Endothelial cell of umbilical vein (primary cell): ENCODE measurements at regions not wholly inside any gene's neighbourhood (a gene's known extent, or its start where the extent isn't known, plus 50 kb on each side); places are given as distances from the start of the nearest gene placed in this dataset.

Experiments used
- BruUV-seq: library from RNA; stranded (reverse); fragments of 400-500 nt; replicated peaks from 2 replicates; lab custom pipeline; 2021; lab: Mats Ljungman, UMichigan
- CTCF ChIA-PET: fragments of 300-600, 350-600 bp; sonication (Branson Sonifier 250); formaldehyde crosslinking; loops from one replicate; lab custom pipeline; 2021; ENCODE audit warnings: antibody characterized with exemption, inconsistent platforms; lab: Charles Lee
- POLR2A ChIA-PET: fragments of 300-600, 350-600 bp; sonication (Branson Sonifier 250); formaldehyde crosslinking; loops from one replicate; lab custom pipeline; 2021; ENCODE audit warnings: antibody characterized with exemption, inconsistent platforms; lab: Charles Lee
- DNase-seq: peaks from one replicate; pipeline ENCODE4 v3.0.0-alpha.2; 2011; ENCODE audit warnings: low read depth, low spot score
- FAIRE-seq: peaks from 2 replicates; lab custom pipeline; 2011; peaks lifted over from hg19 to GRCh38; lab: Jason Lieb, UNC
- H2AFZ ChIP-seq: 2 replicates; pipeline ENCODE4 v1.6.0; 2012; ENCODE audit warnings: low read depth, low read length, control low read depth, inconsistent platforms
- H3K27ac ChIP-seq: 2 replicates; pipeline ENCODE4 v1.5.1; 2011; ENCODE audit warnings: low read depth, mild to moderate bottlenecking, control low read depth, low read length, moderate library complexity; ENCODE audit not compliant: insufficient read depth
- H3K27me3 ChIP-seq, 2 experiments: 2 replicates each; pipeline versions ENCODE4 v1.6.0 to v1.6.1; 2011; ENCODE audit warnings: low read length in 2 of 2, mixed read lengths in 1 of 2; ENCODE audit not compliant: control insufficient read depth in 2 of 2, insufficient read depth in 2 of 2
- H3K36me3 ChIP-seq, 2 experiments: 2 replicates in 1 of 2; 3 replicates in 1 of 2; pipeline ENCODE4 v1.5.1; 2011; ENCODE audit warnings: low read length in 2 of 2, mild to moderate bottlenecking in 1 of 2, moderate library complexity in 1 of 2; ENCODE audit not compliant: control insufficient read depth in 2 of 2, insufficient read depth in 2 of 2; ENCODE audit errors: extremely low read depth in 1 of 2
- H3K4me1 ChIP-seq: 3 replicates; pipeline ENCODE4 v1.5.1; 2011; ENCODE audit warnings: mild to moderate bottlenecking, low read length; ENCODE audit not compliant: control insufficient read depth, insufficient read depth; ENCODE audit errors: extremely low read depth
- H3K4me2 ChIP-seq: 2 replicates; pipeline ENCODE4 v1.6.1; 2011; ENCODE audit warnings: low read length, control low read depth, mixed read lengths; ENCODE audit not compliant: insufficient read depth
- H3K4me3 ChIP-seq, 3 experiments: fragments of 200-600 bp in 1 of 3; sonication (generic), shearing (Covaris generic) in 1 of 3; replicated peaks in 1 of 3; 2 replicates each; pipeline ENCODE4 v1.5.1; 2011 to 2016; ENCODE audit warnings: control low read depth in 3 of 3, low read length in 3 of 3, mild to moderate bottlenecking in 2 of 3, inconsistent platforms in 1 of 3, low read depth in 1 of 3, moderate library complexity in 1 of 3; ENCODE audit not compliant: insufficient read depth in 1 of 3
- H3K79me2 ChIP-seq: 2 replicates; pipeline ENCODE4 v1.6.0; 2012; ENCODE audit warnings: low read length, inconsistent platforms; ENCODE audit not compliant: control insufficient read depth, insufficient read depth
- H3K9ac ChIP-seq: replicated peaks from 2 replicates; pipeline ENCODE3; 2011; ENCODE audit warnings: low read length, control low read depth; ENCODE audit not compliant: insufficient read depth; ENCODE audit errors: extremely low read depth
- H3K9me1 ChIP-seq: replicated peaks from 3 replicates; pipeline ENCODE4 v1.6.0; 2011; ENCODE audit warnings: mild to moderate bottlenecking, low read length; ENCODE audit not compliant: control insufficient read depth, insufficient read depth; ENCODE audit errors: extremely low read depth
- H3K9me3 ChIP-seq: replicated peaks from 2 replicates; pipeline ENCODE4 v1.5.1; 2012; ENCODE audit warnings: low read length, inconsistent platforms; ENCODE audit not compliant: control insufficient read depth, insufficient read depth
- H4K20me1 ChIP-seq: replicated peaks from 2 replicates; pipeline ENCODE3; 2011; ENCODE audit warnings: mild to moderate bottlenecking, low read length; ENCODE audit not compliant: control insufficient read depth, insufficient read depth; ENCODE audit errors: extremely low read depth
- CTCF ChIP-seq, 2 donors: IDR thresholded peaks; 1 replicate in 1 of 2; 2 replicates in 1 of 2; pipeline ENCODE4 v1.5.1; 2011; ENCODE audit warnings: low read length in 2 of 2, mild to moderate bottlenecking in 2 of 2, moderate library complexity in 2 of 2, control low read depth in 1 of 2, inconsistent platforms in 1 of 2, low read depth in 1 of 2; ENCODE audit not compliant: insufficient read depth in 1 of 2; ENCODE audit errors: extremely low read depth in 1 of 2
- EZH2 ChIP-seq: IDR thresholded peaks from 2 replicates; pipeline ENCODE4 v1.6.1; 2012; ENCODE audit warnings: borderline replicate concordance, low read depth, mild to moderate bottlenecking, moderate library complexity, low read length, inconsistent platforms; ENCODE audit not compliant: severe bottlenecking
- FOS ChIP-seq: IDR thresholded peaks from 2 replicates; pipeline ENCODE4 v1.6.1; 2011; ENCODE audit warnings: mild to moderate bottlenecking, low read length, moderate library complexity, borderline replicate concordance; ENCODE audit not compliant: insufficient read depth
- GATA2 ChIP-seq: IDR thresholded peaks from 2 replicates; pipeline ENCODE4 v1.7.0; 2011; ENCODE audit warnings: low read depth, mild to moderate bottlenecking, moderate library complexity, mixed read lengths, low read length; ENCODE audit not compliant: insufficient read length, insufficient read depth
- JUN ChIP-seq: IDR thresholded peaks from 2 replicates; pipeline ENCODE4 v1.6.1; 2011; ENCODE audit warnings: borderline replicate concordance, low read depth; ENCODE audit not compliant: insufficient read length, insufficient read depth
- MYC ChIP-seq: IDR thresholded peaks from one replicate; pipeline ENCODE4 v1.6.1; 2011; ENCODE audit warnings: mild to moderate bottlenecking, low read depth, low read length
- POLR2A ChIP-seq: IDR thresholded peaks from 2 replicates; pipeline ENCODE4 v1.6.1; 2012; ENCODE audit warnings: low read depth, mild to moderate bottlenecking, control low read depth, low read length
- POLR2AphosphoS5 ChIP-seq: IDR thresholded peaks from 2 replicates; pipeline ENCODE4 v1.6.1; 2012; ENCODE audit warnings: low read depth, mild to moderate bottlenecking, control low read depth, low read length, moderate library complexity; ENCODE audit not compliant: insufficient read depth
- dilution Hi-C: fragments of 300-500 bp; cut with MboI; formaldehyde crosslinking; loops from one replicate; pipeline ENCODE4 v1.15.0; 2019; ENCODE audit warnings: low sequenced_read_pairs; ENCODE audit not compliant: extremely low pct_ligation_motif_present
- intact Hi-C: fragments of 100-400 bp; cut with micrococcal nuclease; formaldehyde crosslinking; loops from one replicate; pipeline ENCODE4 v1.10.0; 2022
- TF ChIP-seq, protein P1 (sequence below): IDR thresholded peaks from 2 replicates; pipeline ENCODE4 v1.6.1; 2011; ENCODE audit not compliant: insufficient read depth, insufficient read length

DNA sequence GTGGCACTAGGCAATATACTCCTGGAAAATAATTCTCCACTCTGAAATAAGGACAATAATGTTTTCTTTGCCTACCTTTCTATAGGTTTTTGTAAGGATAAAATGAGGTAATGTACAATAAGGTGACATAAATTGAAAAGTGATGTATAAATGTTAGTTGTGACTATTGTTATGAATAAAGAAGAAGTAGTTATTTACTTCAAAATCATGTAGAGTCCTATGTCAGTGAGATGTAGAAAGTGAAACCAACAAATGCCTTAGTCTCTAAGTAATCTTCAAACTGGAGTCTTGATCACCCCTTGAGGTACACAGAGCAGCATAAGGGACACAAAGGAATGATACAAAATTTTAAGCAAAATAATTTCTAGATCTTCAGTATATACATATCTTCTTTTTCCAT is 60.3 kb upstream of the TP63 start:
- Histone ChIP-seq H3K9ac (no peak overlapping the region), H3K27ac (no peak overlapping the region), H3K36me3 (no peaks in the 10 kb centered on the region), H3K9me1 (no peaks in the 10 kb centered on the region), H3K4me3 (no peak overlapping the region), H3K4me2 (no peak overlapping the region), H4K20me1 (no peaks in the 10 kb centered on the region), H3K9me3 (no peaks in the 10 kb centered on the region), H2AFZ (no peak overlapping the region), H3K4me1 (no peaks in the 10 kb centered on the region), H3K79me2 (no peaks in the 10 kb centered on the region), H3K27me3 (no peaks in the 10 kb centered on the region)
- TF ChIP-seq POLR2A = no peak
- TF ChIP-seq CTCF (IDR thresholded peaks at IDR 0.05; ENCODE audit: extremely low read depth in 1 of 2, insufficient read depth in 1 of 2, low read depth in 1 of 2, low read length in 2 of 2) = no peak
- no peak for TF ChIP-seq JUN
- TF ChIP-seq POLR2AphosphoS5 = no peak
- no peak for TF ChIP-seq FOS
- no peak for TF ChIP-seq GATA2
- TF ChIP-seq, protein P1, sequence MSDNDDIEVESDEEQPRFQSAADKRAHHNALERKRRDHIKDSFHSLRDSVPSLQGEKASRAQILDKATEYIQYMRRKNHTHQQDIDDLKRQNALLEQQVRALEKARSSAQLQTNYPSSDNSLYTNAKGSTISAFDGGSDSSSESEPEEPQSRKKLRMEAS = no peak
- TF ChIP-seq MYC = no peak
- TF ChIP-seq EZH2 = no peak
- BruUV-seq = no TSS peak
- dilution Hi-C loops = no loop called here
- intact Hi-C loops = no loop called here
- FAIRE-seq (no peak), DNase-seq (no peak)
- POLR2A ChIA-PET = no interaction called here
- CTCF ChIA-PET = no interaction called here
